ENCODE measurements at regions not wholly inside any gene's neighbourhood (a gene's known extent, or its start where the extent isn't known, plus 50 kb on each side); places are given as distances from the start of the nearest gene placed in this dataset.

GRCh38 chr15:67930720-67931119 is 90.9 kb upstream of the RNU6-1 start:
- TF ChIP-seq EZH2 (IDR thresholded peaks at IDR 0.05; ENCODE audit: low read depth) (no peak), CTCF (conservative IDR thresholded peaks at IDR 0.05) (no peak)
